ENCODE measurements at regions not wholly inside any gene's neighbourhood (a gene's known extent, or its start where the extent isn't known, plus 50 kb on each side); places are given as distances from the start of the nearest gene placed in this dataset.

DNA sequence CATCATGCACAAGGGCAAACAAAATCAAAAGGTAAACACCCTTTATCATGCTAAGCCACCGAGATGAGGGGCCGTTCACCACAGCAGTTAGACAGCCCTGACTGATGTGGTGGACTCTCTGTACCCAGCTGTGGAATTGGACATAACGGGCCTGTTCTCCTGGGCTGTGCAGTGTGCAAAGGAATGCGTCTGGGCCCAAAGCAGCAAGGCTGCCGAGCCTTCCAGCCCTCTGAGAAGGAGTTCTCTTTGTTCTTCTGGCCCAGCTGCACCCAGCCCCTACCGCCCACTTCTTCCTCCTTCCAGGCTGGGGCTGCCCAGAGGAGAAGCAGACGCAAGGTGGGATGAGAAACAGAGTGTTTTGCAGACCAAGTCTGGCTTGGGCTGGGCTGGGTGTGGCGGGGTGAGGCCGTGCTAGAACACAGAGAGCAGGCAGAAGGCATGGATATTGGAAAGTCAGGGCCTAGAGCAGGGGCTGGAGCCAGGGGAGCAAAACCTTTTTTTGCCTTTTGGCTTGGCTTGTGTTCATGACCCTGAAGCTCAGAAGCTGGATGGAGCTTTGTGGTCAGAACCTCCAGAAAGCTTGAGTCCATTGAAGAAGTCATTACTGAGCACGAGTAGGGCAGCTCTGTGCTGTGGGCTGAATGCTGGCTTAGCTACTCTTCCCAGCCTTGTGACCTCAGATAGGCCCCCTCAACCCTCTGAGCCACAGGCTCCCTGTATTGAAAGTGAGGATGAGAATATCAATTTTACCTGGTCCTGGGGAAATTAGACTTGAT, 49.8 kb upstream of the SH3PXD2B start:
- Mint-ChIP-seq H3K9me3 (no peaks in the 10 kb centered on the region), H3K27me3 (ENCODE audit: low read depth in 2 of 2) (peaks cover 22 to 31% of the 10 kb centered on the region in 2 donors), H3K36me3 (no peaks in the 10 kb centered on the region), H3K4me1 (peaks cover 0 to under 1% of the 10 kb centered on the region in 2 donors), H3K4me3 (no peak overlapping the region), H3K27ac (no peak overlapping the region)
- ATAC-seq: no peak
- no peak overlapping the region for H3K4me3 ChIP-seq (ENCODE audit: low read length)
- H3K9me3 ChIP-seq (ENCODE audit: control insufficient read depth, insufficient read depth, low read length): no peaks in the 10 kb centered on the region
- H3K27me3 ChIP-seq (ENCODE audit: control insufficient read depth, insufficient read depth, low read length): no peaks in the 10 kb centered on the region
- no peaks in the 10 kb centered on the region for H3K4me1 ChIP-seq (ENCODE audit: control insufficient read depth, insufficient read depth, low read length)
- H3K27ac ChIP-seq (ENCODE audit: low read length): no peak overlapping the region
- TF ChIP-seq, protein P1, sequence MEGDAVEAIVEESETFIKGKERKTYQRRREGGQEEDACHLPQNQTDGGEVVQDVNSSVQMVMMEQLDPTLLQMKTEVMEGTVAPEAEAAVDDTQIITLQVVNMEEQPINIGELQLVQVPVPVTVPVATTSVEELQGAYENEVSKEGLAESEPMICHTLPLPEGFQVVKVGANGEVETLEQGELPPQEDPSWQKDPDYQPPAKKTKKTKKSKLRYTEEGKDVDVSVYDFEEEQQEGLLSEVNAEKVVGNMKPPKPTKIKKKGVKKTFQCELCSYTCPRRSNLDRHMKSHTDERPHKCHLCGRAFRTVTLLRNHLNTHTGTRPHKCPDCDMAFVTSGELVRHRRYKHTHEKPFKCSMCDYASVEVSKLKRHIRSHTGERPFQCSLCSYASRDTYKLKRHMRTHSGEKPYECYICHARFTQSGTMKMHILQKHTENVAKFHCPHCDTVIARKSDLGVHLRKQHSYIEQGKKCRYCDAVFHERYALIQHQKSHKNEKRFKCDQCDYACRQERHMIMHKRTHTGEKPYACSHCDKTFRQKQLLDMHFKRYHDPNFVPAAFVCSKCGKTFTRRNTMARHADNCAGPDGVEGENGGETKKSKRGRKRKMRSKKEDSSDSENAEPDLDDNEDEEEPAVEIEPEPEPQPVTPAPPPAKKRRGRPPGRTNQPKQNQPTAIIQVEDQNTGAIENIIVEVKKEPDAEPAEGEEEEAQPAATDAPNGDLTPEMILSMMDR (IDR thresholded peaks at IDR 0.05): no peak
- DNase-seq: no peak
- 66% methylated on average over 10 of the region's 10 CpGs for WGBS (ENCODE audit: insufficient coverage)
- intact Hi-C loops (cut with micrococcal nuclease): no loop called here
- H3K36me3 ChIP-seq (ENCODE audit: control insufficient read depth, insufficient read depth, low read length): no peaks in the 10 kb centered on the region

Measured in natural killer cell (primary cell).